GM18519 (cell line): ENCODE measurements at regions not wholly inside any gene's neighbourhood (a gene's known extent, or its start where the extent isn't known, plus 50 kb on each side); places are given as distances from the start of the nearest gene placed in this dataset.

Experiments
- ATAC-seq: cut with Tn5 transposase; IDR thresholded peaks from one replicate; pipeline ENCODE4 v1.9.1; 2021; ENCODE audit warnings: mild to moderate bottlenecking, moderate library complexity; ENCODE audit not compliant: unreplicated experiment, low FRiP score

DNA sequence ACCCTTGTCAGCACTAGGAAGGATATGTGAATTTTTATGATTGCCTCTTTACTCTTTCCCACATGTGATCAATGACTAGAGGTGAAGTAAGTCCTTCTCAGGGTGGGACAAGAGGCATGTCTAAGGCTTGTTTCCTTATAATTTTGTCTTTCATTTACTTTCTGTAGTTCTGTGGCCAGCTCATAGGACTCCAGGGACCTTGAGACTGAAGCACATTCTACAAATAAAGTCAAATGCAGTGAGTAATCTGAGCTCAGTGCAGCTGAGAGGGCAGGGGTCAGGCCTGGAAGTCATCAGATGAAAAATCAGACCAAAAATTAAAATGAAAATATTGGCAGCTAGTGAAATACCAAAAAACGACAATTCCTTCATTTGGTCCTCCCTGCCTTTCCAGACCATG is 424.7 kb upstream of the THBS1 start:
- ATAC-seq = no peak

DNA sequence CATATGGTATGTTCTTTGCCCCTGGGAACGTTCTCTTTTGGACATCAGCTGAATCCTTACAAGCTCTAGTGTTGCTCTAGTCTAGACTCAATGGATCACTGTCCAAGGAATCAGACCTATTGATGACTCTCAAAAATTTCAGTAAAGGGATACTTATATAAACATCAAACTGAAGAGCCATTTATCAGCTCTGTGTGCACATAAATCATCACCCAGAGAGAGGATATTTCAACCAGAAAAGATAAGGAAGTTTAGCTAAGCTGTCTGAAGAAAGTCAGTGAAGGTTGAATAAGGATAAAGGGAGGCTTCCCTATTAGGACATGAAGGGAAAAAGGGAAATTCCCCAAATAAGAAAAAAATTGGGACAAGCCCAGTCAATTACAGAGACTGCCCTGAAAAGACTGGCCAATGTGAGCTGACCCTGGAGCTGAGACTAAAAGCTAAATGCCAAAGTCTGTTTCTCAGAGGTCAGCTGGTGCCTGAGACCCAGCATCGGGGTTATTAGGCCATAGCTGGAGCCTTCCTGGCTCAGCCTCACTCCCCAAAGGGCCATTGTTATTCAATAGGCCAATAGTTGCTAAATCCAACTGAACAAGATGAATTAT is 424.1 kb upstream of the THBS1 start:
- no peak for ATAC-seq

DNA sequence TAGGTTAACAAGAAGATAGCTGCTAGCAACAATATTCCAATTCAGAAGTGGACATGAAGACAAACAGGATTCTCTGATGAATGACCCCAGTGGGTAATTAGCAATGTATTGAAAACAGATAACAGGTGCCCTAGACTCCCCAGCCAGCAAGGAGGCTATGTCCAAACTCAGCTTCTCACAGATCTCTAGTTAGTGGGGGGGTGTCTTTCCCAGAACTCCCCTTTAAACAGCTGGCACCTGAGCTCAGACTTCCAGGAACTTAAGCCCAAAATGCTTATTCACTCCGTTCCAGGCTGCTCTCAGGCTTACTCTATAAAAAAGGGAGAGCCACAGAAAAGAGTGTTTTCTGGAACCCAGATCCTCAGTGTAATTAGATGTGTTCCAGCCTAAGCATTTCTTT is 423.0 kb upstream of the THBS1 start:
- ATAC-seq = no peak

DNA sequence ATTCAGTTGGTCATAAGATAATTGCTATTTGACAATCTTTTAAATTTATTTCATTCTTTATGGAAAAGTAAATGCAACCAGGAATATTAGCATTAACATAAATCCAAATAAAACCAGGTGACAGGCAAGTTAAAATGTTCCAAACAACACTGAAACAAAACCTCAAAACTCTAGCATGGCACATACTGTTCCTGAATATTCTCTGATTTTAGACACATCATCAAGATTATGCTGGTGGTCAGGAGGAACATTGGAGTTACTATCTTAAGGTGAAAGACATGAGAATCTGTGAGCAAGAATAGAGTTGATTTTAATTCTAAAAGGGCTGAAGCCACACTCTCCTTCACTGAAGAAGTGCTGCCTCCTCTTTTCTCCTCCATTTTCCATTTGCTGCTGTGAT is 421.0 kb upstream of the THBS1 start:
- ATAC-seq = no peak

DNA sequence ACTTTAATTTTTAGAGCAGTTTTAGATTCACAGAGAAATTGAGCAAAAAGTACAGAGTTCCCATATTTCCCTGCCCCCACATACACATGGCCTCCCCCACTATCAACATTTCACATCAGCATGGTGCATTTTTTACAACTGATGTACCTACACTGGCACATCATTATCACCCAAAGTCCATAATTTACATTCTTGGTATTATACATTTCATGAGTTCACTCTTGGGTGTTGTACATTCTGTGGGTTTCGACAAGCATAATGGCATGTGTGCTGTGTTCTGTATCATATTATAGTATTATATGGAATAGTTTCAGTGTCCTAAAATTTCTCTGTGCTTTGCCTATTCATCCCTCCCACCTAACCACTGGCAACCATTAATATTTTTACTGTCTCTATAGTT is 419.8 kb upstream of the THBS1 start:
- no peak for ATAC-seq

DNA sequence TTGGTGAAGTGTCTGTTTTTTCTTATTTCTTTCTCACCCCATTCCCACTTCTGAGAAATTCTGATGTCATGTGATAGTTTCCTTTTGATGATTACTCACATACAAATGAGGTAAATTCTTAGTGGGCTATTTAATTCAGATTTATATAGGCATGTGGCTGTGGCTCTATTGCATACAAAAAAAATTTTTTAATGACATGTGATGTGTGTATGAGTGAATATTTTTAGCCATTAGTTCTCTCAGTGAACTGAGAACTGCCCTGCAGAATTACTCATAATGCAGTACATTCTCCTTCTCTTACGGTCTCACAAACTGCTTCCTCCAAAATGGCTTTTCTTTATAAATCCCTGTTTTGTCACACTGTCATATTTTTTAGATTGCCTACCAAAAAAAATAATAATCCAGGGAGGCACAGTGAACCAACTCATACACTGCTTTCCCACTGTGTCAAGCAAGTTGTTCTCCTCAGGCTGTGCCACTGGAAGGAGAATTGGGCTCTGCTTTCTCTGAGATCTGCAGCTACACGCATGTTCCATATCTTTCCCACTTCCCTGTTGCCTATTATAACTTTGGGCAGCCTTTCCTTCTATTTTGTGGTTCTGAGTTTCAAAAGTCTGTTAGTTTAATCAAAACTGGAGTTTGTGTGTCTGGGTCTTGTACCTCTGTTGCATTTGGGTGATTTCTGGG is 415.7 kb upstream of the THBS1 start:
- ATAC-seq = no peak

DNA sequence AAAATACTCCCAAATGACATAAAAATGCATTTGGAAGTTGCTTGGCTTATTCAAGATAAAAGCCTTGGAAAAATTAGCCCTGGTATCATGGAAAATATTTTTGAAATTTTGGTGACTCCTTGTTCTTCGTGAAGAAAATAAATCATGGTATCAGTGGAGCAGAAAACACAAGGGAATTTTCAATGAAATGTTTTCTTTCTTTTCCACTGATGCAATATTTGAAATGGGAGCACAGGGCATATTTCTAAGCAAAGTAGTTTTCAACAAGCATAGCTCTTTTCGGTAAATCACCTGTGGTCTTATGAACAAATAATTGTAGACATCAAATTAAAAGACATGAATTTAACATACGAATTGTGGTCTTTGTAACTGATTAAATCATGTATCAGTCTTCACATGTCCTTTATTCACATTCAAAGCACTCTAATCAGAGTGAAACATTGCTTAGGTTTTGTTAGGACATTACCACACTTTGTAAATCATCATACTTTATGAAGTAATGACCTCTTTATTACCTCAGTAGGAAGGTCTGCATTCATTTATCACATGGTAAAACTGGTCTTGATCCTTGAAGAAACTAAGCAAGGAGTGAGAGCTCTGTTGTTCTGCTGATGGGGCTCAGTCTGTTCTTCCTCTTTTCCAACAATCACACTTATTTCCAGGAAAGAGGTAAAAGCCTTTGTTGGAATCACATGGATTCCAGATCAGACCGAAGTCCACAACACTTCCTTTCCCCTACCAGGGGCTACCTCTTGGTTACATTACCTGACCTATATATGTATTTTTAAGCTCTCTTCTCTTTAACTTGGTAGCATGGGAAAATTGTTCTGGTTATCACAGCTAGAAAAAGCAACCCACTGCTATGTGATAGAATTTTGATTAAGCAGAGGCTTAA is 413.5 kb upstream of the THBS1 start:
- ATAC-seq = no peak

DNA sequence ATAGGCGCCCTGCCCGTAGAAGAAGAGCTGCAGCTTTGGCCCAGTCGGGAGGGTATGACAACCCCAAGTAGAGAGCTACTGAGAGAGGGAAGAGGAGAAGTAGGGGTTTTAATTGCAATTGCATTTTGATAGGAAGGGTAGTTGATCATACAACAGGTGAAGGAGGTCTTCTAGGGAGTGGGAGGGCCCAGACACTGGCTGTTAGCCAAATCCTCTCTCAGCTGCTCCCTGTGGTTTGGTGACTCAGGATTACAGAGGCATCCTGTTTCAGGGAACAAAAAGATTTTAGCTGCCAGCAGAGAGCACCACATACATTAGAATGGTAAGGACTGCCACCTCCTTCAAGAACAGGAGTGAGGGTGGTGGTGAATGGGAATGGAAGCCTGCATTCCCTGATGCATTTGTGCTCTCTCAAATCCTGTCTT is 408.9 kb upstream of the THBS1 start:
- no peak for ATAC-seq

DNA sequence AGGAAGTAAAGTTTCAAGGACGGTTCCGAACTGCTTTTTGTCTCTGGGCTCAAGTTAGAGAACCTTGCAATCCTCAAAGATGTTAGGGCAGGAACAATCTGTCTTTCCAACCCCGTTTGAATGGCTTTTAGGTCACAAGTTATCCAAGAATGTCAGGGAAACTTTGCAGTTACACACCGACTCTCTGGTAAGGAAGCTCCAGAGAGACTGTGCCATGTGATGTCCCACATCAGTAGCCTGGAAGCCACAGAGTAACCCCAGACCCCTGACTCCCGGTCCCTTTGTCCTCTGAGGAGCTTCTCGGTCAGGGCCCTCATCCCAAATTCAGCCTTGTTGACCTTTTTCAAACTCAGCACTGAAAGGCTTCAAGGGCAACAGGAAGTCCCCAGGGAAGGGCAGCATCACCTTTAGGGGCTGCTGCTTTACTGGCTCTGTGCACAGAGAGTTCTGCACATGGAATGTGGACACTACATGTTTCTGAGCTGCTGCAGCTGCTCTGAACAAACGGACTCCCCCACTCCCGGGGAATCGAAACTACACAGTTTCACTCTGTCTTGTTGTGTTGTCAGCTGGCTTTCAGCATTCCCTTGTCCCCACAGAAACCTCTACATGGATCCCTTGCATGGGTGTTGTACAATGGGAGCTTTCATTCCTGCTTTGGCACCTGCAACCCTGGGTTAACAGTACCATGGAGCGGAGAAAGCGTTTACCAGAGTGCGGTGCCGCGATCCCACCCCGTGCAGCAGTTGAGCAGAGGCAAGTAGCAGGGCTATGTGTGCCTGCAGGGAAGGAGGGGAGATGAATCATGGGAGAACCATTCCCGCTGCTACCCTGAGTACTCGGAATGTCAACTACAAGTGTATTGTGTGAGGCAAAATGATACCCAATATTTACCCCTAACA is 408.2 kb upstream of the THBS1 start:
- ATAC-seq = no peak

DNA sequence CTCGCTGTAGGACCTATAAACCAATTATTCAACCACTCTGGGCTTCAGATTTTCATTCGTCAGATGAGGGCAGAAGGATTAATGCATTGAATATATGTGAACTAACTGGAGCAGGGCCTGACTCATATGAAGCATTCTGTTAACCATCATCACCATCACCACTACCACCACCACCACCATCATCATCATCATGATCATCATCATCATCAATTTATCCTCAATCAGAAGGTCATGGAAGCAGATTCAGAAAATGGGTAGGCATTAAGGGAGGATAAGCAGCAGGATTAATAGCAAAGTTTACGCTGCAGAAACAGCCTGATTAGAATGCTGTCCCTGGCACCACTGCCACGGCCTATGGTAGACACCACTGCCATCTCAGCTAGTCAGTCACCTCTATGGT is 407.5 kb upstream of the THBS1 start:
- no peak for ATAC-seq

DNA sequence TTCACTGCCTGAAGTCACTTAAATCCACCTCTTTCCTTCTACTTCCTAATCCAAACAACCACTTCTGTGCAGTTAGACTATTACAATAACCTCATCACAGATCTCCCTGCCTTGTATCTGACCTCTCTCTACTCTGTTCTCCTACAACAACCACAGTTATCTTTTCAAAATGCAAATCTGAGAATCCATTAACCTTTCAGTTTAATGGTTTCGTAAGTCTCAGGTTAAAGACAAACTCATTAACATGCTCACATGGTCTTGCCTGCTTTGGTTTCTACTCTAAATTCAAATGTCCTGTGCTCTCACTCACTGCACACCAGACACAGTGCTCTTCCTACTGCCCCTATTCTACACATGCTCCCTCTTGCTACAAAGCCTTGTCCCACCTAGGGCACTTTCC is 406.5 kb upstream of the THBS1 start:
- no peak for ATAC-seq

DNA sequence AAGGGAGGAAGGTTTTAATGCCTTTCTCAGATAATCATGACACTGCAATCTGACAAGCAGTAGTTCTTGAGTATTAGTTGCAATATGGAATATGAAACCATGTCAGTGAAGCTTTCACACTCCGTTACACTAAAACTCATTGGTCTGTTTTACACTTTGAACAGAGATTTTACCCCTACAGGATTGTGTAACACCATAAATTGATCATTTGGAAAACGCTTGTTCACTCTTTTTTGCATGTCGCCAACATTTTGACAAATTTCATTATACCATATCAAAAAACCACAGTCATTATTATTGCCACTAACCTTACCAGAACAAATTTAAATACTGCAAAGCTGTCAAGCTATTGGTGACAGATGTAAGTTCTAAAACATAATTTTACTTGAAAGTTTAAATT is 404.8 kb upstream of the THBS1 start:
- ATAC-seq = no peak

DNA sequence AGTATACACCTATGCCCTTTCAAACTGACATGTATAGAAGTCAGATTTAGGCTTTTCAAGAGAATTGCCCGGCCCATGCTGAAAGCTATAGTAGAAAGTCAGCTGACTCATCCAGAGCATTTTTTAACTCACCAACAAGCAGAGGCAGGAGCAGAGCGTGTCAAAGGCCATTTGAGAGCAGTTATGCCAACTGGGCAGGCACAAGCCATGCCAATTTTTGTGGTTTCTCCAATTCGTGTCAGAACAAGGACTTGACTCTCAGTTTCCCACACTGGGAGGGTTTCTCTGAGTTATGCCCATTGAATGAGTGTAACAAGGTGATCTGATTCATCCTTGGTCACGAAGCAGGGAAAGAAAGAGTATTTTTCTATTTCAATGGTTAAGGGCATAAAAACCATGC is 403.3 kb upstream of the THBS1 start:
- no peak for ATAC-seq

DNA sequence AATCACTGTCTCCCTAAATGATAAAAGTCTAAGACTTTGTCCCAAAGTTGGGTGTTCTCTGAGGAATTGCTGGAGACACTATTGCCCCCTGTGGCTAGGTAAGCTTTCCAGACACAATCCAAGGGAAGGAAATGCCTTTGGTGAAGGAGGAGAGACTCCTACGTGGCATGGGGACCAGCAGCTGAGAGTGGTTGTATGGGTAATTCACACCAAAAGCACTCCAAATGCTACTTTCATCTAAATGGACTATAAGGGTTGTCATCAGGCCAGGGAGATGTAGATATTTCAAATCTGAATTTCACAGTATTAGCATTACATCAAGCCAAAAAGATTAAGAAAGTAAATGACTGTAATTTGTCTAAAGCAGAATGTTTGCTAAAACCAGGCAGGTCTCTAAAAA is 400.8 kb upstream of the THBS1 start:
- no peak for ATAC-seq

DNA sequence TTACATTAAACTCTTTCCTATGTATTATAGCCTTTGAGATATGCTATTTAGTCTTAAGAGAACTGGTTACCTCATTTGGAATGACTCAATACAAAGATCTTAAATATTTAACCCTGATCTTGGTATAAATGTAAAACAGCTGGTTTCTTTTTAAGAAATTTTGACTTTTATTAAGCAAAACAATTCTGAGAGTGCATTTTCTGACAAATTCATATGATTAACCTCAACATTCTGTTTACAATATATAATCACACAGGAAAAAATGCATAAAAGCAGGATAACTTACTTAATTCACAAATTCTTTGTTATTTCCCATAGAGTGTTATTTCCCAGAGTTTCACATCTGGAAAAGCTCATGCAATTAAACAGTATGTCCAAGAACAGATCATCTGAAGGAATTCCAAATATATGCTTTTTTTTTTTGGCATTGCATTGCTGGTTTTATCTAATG is 400.4 kb upstream of the THBS1 start:
- no peak for ATAC-seq

DNA sequence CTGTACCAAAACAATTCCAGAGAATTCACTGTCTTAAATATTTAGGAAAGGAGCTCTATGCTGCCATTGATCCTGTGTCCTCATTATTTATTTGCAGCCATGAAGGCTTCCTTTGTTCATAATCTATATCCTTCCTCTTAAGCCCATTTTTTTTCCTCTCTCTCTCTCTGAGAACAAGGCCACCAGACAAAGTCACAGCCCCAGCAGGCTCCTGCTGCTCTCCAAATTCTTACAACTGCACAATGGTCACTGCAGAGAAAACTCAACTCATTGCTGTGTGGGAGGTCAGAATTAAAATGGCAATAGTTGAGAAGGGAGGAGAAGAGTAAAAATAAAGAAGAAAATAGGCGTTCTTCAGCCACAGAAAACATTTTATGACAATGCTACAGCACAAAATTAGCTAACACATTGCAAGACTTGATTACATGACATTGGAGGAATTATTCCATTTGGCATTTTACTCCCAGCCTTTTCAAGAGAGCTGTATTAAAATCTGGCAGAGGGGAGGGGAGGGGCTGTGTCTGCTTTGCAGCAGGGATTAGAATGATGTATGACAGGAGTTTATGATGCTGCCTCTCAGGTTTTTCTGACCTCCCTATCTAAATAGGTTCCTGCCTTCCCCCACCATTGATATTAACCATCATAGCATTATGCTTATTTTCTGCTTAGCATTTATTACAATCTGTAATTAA is 399.7 kb upstream of the THBS1 start:
- no peak for ATAC-seq

DNA sequence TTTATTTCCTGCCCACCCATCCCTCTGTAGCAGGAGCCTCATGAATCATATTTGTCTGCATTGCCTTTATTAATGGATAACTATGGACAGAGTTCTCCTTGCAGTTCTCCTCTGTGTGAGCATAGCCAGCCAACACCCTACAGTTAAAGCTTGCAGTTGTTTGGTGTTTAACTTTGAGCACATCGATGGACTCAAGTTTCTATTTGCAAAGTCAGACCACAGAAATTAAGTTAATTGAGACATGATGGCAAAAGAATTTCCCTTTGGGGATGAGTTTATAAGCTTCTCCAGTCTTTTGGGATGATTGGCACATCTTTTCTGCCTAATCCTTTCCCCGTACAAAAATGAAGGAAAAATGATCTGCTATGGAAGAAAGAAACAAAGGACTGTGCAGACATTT is 398.9 kb upstream of the THBS1 start:
- ATAC-seq = no peak

DNA sequence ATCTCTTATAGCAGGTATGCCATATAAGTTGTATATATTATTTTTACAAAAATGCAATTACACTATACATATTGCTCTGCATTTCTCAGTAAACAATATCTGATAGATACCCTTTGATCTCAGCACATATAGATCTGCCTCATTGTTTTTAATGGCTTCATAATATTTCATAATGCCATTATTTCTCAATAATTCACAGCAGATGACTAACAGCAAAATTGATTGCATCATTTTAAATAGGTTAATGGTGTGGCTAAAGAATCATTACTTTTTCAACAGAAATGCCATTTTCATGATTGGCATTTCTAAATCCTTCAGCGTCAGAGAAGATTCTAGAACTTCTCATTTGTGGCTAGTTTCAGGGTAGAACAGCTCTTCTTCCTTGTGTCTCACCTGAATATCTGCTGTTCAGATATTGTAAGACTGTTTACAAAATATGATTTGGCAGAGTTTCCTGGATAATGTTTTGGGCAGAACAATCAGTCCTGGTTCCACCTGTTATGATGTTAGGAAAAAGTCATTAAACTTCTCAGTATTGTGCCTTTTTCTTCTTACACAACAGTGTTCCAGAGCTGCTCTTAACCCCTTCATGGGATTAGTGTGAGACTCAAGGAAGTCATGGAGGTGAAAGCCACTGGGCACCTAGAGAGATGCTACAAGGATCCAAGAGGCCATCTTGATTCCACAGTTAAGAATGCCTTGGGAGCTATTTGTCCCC is 397.6 kb upstream of the THBS1 start:
- ATAC-seq = no peak

DNA sequence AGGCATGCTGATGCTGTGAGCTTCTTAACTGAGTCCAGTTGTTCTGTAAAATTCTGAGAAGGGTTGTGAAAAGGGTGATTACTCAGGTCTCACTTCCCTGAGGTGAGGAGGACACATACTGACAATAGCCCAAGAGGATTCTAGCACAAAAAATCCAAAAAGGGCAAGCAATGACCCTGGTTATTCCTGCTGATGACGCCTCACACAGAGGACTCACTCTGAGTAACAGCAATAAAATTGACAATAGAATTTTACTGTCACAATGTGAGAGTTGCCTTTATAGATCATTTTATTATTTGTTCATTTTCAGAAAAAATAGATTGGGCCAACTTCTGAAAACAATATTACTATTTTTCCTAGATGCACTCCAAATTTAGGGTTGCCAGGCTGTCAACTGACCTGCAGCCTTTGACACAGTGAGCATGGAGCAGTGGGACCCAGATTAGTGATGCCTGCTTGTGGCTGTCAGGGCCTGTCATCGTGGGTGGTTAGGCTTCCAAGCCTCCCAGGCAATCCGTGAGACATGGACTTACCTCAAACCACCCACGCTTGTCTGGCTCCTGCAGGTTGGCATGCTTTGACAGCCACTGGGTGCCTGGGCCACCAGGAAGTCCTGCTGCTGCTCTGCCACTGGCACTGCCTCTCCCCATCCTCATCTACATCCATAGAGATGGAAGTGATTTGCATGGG is 396.0 kb upstream of the THBS1 start:
- no peak for ATAC-seq
